CD4-positive, alpha-beta T cell (primary cell): ENCODE measurements at regions not wholly inside any gene's neighbourhood (a gene's known extent, or its start where the extent isn't known, plus 50 kb on each side); places are given as distances from the start of the nearest gene placed in this dataset.

Experiments used
- ATAC-seq: fragments of 200-7000 bp; cut with Tn5 transposase; one replicate; pipeline ENCODE4 v1.10.0; 2022; ENCODE audit warnings: mild to moderate bottlenecking; ENCODE audit not compliant: poor library complexity
- CTCF ChIA-PET: fragments of 350-600 bp; sonication (Branson Sonifier 250); formaldehyde crosslinking; loops from one replicate; lab custom pipeline; 2021; ENCODE audit warnings: antibody characterized with exemption, inconsistent platforms; lab: Charles Lee
- POLR2A ChIA-PET: fragments of 350-600 bp; sonication (Branson Sonifier 250); formaldehyde crosslinking; loops from one replicate; lab custom pipeline; 2021; ENCODE audit warnings: antibody characterized with exemption, inconsistent platforms; lab: Charles Lee
- DNase-seq, 14 experiments: peaks; one replicate each; pipeline ENCODE4 v3.0.0-alpha.2; 2013 to 2020; ENCODE audit warnings: mixed read lengths in 2 of 14
- H3K27ac ChIP-seq, 2 donors: one replicate each; pipeline versions ENCODE4 v1.5.1 to v1.7.0; 2013; ENCODE audit warnings: low read length in 2 of 2, low read depth in 1 of 2, mild to moderate bottlenecking in 1 of 2
- H3K27me3 ChIP-seq, 2 experiments: 1 replicate in 1 of 2; 2 replicates in 1 of 2; pipeline versions ENCODE4 v1.6.1 to v1.7.0; 2013; ENCODE audit warnings: low read length in 2 of 2, control low read depth in 1 of 2, mild to moderate bottlenecking in 1 of 2, moderate library complexity in 1 of 2; ENCODE audit not compliant: insufficient read depth in 2 of 2, control insufficient read depth in 1 of 2
- H3K36me3 ChIP-seq: one replicate; pipeline ENCODE4 v1.6.1; 2013; ENCODE audit warnings: low read length, control low read depth; ENCODE audit not compliant: insufficient read depth
- H3K4me1 ChIP-seq: one replicate; pipeline ENCODE4 v1.6.1; 2013; ENCODE audit warnings: low read length, control low read depth; ENCODE audit not compliant: insufficient read depth
- H3K4me3 ChIP-seq: one replicate; pipeline ENCODE4 v1.5.1; 2013; ENCODE audit warnings: mild to moderate bottlenecking, low read length, moderate library complexity
- H3K9me3 ChIP-seq, 2 experiments: 1 replicate in 1 of 2; 2 replicates in 1 of 2; pipeline versions ENCODE4 v1.6.1 to v1.7.0; 2013; ENCODE audit warnings: low read length in 2 of 2, mild to moderate bottlenecking in 2 of 2, control low read depth in 1 of 2, moderate library complexity in 1 of 2; ENCODE audit not compliant: control insufficient read depth in 1 of 2, insufficient read depth in 1 of 2
- H3K27ac Mint-ChIP-seq: one replicate; pipeline ENCODE4 v1.8.0; 2020; ENCODE audit warnings: mixed read lengths
- H3K27me3 Mint-ChIP-seq: one replicate; pipeline ENCODE4 v1.8.0; 2021; ENCODE audit warnings: mixed read lengths
- H3K36me3 Mint-ChIP-seq: one replicate; pipeline ENCODE4 v1.8.0; 2021; ENCODE audit warnings: low read depth, mixed read lengths
- H3K4me1 Mint-ChIP-seq: one replicate; pipeline ENCODE4 v1.8.0; 2021; ENCODE audit warnings: low read depth, mixed read lengths
- H3K4me3 Mint-ChIP-seq: one replicate; pipeline ENCODE4 v1.8.0; 2020; ENCODE audit warnings: mild to moderate bottlenecking, mixed read lengths
- H3K9me3 Mint-ChIP-seq: one replicate; pipeline ENCODE4 v1.8.0; 2020; ENCODE audit warnings: mixed read lengths
- intact Hi-C, 2 experiments: fragments of 100-400 bp; cut with DNase I in 1 of 2; cut with micrococcal nuclease in 1 of 2; formaldehyde crosslinking; loops; one replicate each; pipeline versions ENCODE4 v1.15.1 to v1.9.0; 2023 to 2025; cut with DNase I, micrococcal nuclease
- TF ChIP-seq, protein P1 (sequence below): fragments of 200-600 bp; IDR thresholded peaks from one replicate; pipeline ENCODE4 v1.8.0; 2022; ENCODE audit warnings: antibody characterized with exemption, mild to moderate bottlenecking

- peaks cover 4% of the 10 kb centered on the region for H3K9me3 Mint-ChIP-seq
- no peak overlapping the region for H3K4me3 Mint-ChIP-seq
- H3K9me3 ChIP-seq = no peaks in the 10 kb centered on the region
- H3K27me3 Mint-ChIP-seq = no peaks in the 10 kb centered on the region
- no peaks in the 10 kb centered on the region for H3K4me1 ChIP-seq
- ATAC-seq = no peak
- ChIA-PET CTCF (no interaction called here), POLR2A (no interaction called here)
- no peak overlapping the region for H3K4me3 ChIP-seq
- no peak overlapping the region for H3K27ac Mint-ChIP-seq
- no peak overlapping the region for H3K27ac ChIP-seq
- H3K27me3 ChIP-seq = no peaks in the 10 kb centered on the region
- DNase-seq = no peak
- no peaks in the 10 kb centered on the region for H3K4me1 Mint-ChIP-seq
- H3K36me3 ChIP-seq = no peaks in the 10 kb centered on the region
- no peaks in the 10 kb centered on the region for H3K36me3 Mint-ChIP-seq
- intact Hi-C loops = no loop called here
- TF ChIP-seq, protein P1, sequence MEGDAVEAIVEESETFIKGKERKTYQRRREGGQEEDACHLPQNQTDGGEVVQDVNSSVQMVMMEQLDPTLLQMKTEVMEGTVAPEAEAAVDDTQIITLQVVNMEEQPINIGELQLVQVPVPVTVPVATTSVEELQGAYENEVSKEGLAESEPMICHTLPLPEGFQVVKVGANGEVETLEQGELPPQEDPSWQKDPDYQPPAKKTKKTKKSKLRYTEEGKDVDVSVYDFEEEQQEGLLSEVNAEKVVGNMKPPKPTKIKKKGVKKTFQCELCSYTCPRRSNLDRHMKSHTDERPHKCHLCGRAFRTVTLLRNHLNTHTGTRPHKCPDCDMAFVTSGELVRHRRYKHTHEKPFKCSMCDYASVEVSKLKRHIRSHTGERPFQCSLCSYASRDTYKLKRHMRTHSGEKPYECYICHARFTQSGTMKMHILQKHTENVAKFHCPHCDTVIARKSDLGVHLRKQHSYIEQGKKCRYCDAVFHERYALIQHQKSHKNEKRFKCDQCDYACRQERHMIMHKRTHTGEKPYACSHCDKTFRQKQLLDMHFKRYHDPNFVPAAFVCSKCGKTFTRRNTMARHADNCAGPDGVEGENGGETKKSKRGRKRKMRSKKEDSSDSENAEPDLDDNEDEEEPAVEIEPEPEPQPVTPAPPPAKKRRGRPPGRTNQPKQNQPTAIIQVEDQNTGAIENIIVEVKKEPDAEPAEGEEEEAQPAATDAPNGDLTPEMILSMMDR = no peak
These were observed 248.0 kb upstream of the CNTN3 start for GRCh38 chr3:74862476-74862875.

DNA sequence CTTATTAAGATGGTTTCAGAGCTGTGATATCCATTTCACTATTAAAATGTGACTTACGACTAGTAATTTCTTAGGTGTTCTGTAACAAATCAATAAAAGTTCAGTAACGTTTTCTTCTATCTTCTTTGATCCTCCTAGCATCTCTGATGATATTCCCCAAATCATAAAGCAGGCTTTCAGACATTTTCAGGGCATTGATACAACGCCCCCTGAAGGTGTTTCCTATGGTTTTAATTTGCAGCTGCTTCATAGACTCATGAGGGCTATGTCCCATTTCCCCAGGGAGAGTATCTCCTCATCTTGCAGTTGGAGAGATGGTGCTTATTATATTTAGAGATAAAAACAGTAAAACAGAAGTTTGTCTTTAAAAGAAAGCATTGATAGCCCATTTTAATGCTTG, 246.8 kb upstream of the CNTN3 start:
- ATAC-seq (no peak), DNase-seq (no peak)
- Histone ChIP-seq H3K36me3 (no peaks in the 10 kb centered on the region), H3K27ac (no peak overlapping the region), H3K4me3 (no peak overlapping the region), H3K4me1 (no peaks in the 10 kb centered on the region), H3K9me3 (no peaks in the 10 kb centered on the region), H3K27me3 (no peaks in the 10 kb centered on the region)
- H3K36me3 Mint-ChIP-seq = no peaks in the 10 kb centered on the region
- peaks cover 8% of the 10 kb centered on the region for H3K9me3 Mint-ChIP-seq
- no peak overlapping the region for H3K27ac Mint-ChIP-seq
- no peaks in the 10 kb centered on the region for H3K27me3 Mint-ChIP-seq
- no peaks in the 10 kb centered on the region for H3K4me1 Mint-ChIP-seq
- TF ChIP-seq, protein P1 = no peak
- ChIA-PET CTCF (no interaction called here), POLR2A (no interaction called here)
- H3K4me3 Mint-ChIP-seq = no peak overlapping the region
- intact Hi-C loops = no loop called here

GRCh38 chr3:74858086-74858485, 243.6 kb upstream of the CNTN3 start:
- Mint-ChIP-seq H3K4me3 (no peak overlapping the region), H3K36me3 (no peaks in the 10 kb centered on the region), H3K4me1 (no peaks in the 10 kb centered on the region), H3K9me3 (peaks cover 10% of the 10 kb centered on the region), H3K27me3 (no peaks in the 10 kb centered on the region), H3K27ac (no peak overlapping the region)
- H3K27ac ChIP-seq = no peak overlapping the region
- CTCF ChIA-PET = no interaction called here
- H3K27me3 ChIP-seq = no peaks in the 10 kb centered on the region
- ATAC-seq (no peak), DNase-seq (no peak)
- peaks cover 0 to 8% of the 10 kb centered on the region in 2 experiments for H3K9me3 ChIP-seq
- H3K4me1 ChIP-seq = no peaks in the 10 kb centered on the region
- no peaks in the 10 kb centered on the region for H3K36me3 ChIP-seq
- intact Hi-C loops = no loop called here
- TF ChIP-seq, protein P1 = no peak
- no peak overlapping the region for H3K4me3 ChIP-seq
- POLR2A ChIA-PET = no interaction called here
